PC-9 (cell line): ENCODE measurements at regions not wholly inside any gene's neighbourhood (a gene's known extent, or its start where the extent isn't known, plus 50 kb on each side); places are given as distances from the start of the nearest gene placed in this dataset.

ENCODE experiments used
- BruUV-seq: library from RNA; stranded (reverse); fragments of 400-500 nt; replicated peaks from 2 replicates; lab custom pipeline; 2021; lab: Mats Ljungman, UMichigan
- CTCF ChIA-PET: fragments of 300-600 bp; sonication (Branson Sonifier 250); formaldehyde crosslinking; loops from one replicate; lab custom pipeline; 2022; ENCODE audit warnings: antibody characterized with exemption; lab: Charles Lee
- POLR2A ChIA-PET: fragments of 300-600 bp; sonication (Branson Sonifier 250); formaldehyde crosslinking; loops from one replicate; lab custom pipeline; 2022; ENCODE audit warnings: antibody characterized with exemption; ENCODE audit not compliant: unreplicated experiment; lab: Charles Lee
- DNase-seq, 2 experiments: peaks; one replicate each; pipeline versions ENCODE4 v3.0.0 to v3.0.0-alpha.2; 2015 to 2022; ENCODE audit warnings: mixed read lengths in 1 of 2
- H2AFZ ChIP-seq: fragments of 200-600 bp; sonication (generic); 2 replicates; pipeline ENCODE4 v1.8.1; 2017; ENCODE audit warnings: antibody characterized with exemption
- H3F3A ChIP-seq: fragments of 200-600 bp; sonication (generic); 2 replicates; pipeline ENCODE4 v1.8.1; 2017; ENCODE audit warnings: antibody characterized with exemption, mild to moderate bottlenecking, low read depth; ENCODE audit not compliant: insufficient read depth
- H3K27ac ChIP-seq: fragments of 200-600 bp; sonication (generic); 2 replicates; pipeline ENCODE4 v1.6.1; 2016; ENCODE audit warnings: mixed run types
- H3K27me3 ChIP-seq: fragments of 200-600 bp; sonication (generic); 2 replicates; pipeline ENCODE4 v1.6.1; 2016; ENCODE audit warnings: low read depth, mixed run types; ENCODE audit not compliant: insufficient read depth
- H3K36me3 ChIP-seq: fragments of 200-600 bp; sonication (generic); 2 replicates; pipeline ENCODE4 v1.6.1; 2016; ENCODE audit warnings: low read depth, mixed run types
- H3K4me1 ChIP-seq: fragments of 200-600 bp; sonication (generic); replicated peaks from 2 replicates; pipeline ENCODE4 v1.6.1; 2016; ENCODE audit warnings: mixed run types; ENCODE audit not compliant: insufficient read depth
- H3K4me2 ChIP-seq: fragments of 200-600 bp; sonication (generic); 2 replicates; pipeline ENCODE4 v1.6.1; 2017; ENCODE audit warnings: mixed run types
- H3K4me3 ChIP-seq: fragments of 200-600 bp; sonication (generic); 2 replicates; pipeline ENCODE4 v1.6.1; 2016; ENCODE audit warnings: mixed run types
- H3K79me2 ChIP-seq: fragments of 200-600 bp; sonication (generic); 2 replicates; pipeline ENCODE4 v1.6.1; 2017; ENCODE audit warnings: low read depth, mixed run types
- H3K9me2 ChIP-seq: fragments of 200-600 bp; sonication (generic); 2 replicates; pipeline ENCODE4 v1.8.1; 2017; ENCODE audit warnings: mild to moderate bottlenecking; ENCODE audit not compliant: insufficient read depth
- H3K9me3 ChIP-seq: fragments of 200-600 bp; sonication (generic); 2 replicates; pipeline ENCODE4 v1.8.1; 2016; ENCODE audit warnings: low read depth; ENCODE audit not compliant: insufficient read depth
- H4K20me1 ChIP-seq: fragments of 200-600 bp; sonication (generic); 2 replicates; pipeline ENCODE4 v1.8.1; 2017; ENCODE audit not compliant: insufficient read depth
- EZH2 ChIP-seq: fragments of 200-600 bp; sonication (generic); IDR thresholded peaks from 2 replicates; pipeline ENCODE4 v1.8.0; 2017; ENCODE audit warnings: antibody characterized with exemption, low read depth
- intact Hi-C: fragments of 100-400 bp; cut with micrococcal nuclease; formaldehyde crosslinking; loops from one replicate; pipeline ENCODE4 v1.10.0; 2022; ENCODE audit not compliant: unreplicated experiment
- TF ChIP-seq, protein P1 (sequence below): fragments of 200-600 bp; sonication (generic); conservative IDR thresholded peaks from 2 replicates; pipeline ENCODE4 v1.6.1; 2017; ENCODE audit warnings: mixed run types, antibody characterized with exemption, mild to moderate bottlenecking, moderate library complexity

DNA sequence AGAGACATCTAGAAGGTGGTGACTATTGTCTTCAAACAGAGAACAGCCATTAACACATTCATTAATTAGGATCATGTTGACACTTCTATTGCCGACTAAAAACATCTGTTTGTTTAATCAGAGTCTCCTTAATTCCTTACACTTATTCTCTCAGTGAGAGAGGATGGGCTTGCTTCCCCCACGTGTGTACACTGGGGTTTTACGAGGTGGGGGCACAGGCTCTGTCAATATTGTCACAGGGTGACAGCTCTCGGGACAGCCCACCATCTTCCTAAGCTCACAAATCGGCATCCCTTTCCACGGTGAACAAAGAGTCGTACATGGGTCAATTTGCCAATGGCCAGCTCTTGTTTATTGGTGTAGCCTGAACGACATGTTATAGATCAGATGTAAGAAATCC, 413.2 kb downstream of the MIAT start:
- ChIA-PET CTCF (no interaction called here), POLR2A (no interaction called here)
- Histone ChIP-seq H3K4me1 (no peaks in the 10 kb centered on the region), H3K27ac (no peak overlapping the region), H3K27me3 (peaks cover 45% of the 10 kb centered on the region), H3K4me2 (no peak overlapping the region), H3K9me3 (no peaks in the 10 kb centered on the region), H3K79me2 (no peaks in the 10 kb centered on the region), H2AFZ (no peak overlapping the region), H4K20me1 (no peaks in the 10 kb centered on the region), H3K36me3 (no peaks in the 10 kb centered on the region), H3F3A (no peaks in the 10 kb centered on the region), H3K4me3 (no peak overlapping the region), H3K9me2 (0 out of 2 replicates have a peak, but pooled peaks cover 4% of the 10 kb centered on the region)
- no peak for TF ChIP-seq EZH2
- TF ChIP-seq, protein P1, sequence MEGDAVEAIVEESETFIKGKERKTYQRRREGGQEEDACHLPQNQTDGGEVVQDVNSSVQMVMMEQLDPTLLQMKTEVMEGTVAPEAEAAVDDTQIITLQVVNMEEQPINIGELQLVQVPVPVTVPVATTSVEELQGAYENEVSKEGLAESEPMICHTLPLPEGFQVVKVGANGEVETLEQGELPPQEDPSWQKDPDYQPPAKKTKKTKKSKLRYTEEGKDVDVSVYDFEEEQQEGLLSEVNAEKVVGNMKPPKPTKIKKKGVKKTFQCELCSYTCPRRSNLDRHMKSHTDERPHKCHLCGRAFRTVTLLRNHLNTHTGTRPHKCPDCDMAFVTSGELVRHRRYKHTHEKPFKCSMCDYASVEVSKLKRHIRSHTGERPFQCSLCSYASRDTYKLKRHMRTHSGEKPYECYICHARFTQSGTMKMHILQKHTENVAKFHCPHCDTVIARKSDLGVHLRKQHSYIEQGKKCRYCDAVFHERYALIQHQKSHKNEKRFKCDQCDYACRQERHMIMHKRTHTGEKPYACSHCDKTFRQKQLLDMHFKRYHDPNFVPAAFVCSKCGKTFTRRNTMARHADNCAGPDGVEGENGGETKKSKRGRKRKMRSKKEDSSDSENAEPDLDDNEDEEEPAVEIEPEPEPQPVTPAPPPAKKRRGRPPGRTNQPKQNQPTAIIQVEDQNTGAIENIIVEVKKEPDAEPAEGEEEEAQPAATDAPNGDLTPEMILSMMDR, result no peak
- BruUV-seq, result no TSS peak
- no peak for DNase-seq
- intact Hi-C loops, result no loop called here

DNA sequence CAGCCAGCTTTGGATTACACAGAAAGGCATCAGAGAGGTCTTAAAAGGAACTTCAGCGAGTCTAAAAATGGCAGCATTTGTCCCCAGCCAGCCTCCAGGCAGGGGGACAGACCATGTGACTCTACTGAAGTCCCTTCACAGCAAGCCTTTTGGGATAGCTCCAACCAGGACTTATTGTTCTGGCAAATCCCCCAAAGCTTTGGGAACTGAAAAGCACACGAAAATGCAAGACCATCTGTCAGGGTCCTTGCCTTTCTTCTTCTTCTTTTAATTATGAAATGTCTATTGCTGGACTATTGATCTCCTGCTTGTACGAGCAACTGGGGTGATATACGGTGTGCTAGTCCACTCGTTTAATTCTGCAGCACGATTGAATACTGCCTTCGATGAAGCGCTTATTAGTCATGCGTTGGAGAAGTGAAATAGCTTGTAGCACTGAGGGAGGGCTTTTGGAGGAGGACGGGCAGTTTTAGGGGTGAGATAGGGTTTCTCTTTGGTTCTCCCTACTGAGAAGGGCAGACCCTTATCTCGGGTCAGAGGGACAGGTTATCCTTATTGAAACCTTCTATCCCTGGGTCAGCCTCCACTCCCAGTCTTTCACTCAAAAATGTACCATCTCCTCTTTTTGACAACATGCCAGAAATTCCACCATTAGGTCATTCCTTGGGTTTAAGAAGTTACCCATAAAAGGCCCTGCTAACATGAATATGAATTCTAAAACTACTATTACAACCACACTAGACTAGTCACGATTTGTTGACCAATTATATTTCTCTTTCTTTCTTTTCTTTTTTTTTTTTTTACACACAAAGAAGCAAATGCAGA, 416.4 kb downstream of the MIAT start:
- H4K20me1 ChIP-seq, result no peaks in the 10 kb centered on the region
- no peak for TF ChIP-seq EZH2
- TF ChIP-seq, protein P1, result no peak
- H3K79me2 ChIP-seq, result no peaks in the 10 kb centered on the region
- H3K27me3 ChIP-seq, result peaks cover 66% of the 10 kb centered on the region
- no peak overlapping the region for H3K4me3 ChIP-seq
- H2AFZ ChIP-seq, result no peak overlapping the region
- no TSS peak for BruUV-seq
- no peaks in the 10 kb centered on the region for H3K4me1 ChIP-seq
- CTCF ChIA-PET, result interaction anchor here (0.9 kb wide), 1 partner anchor 23 kb away, joined by 3 read pairs; no protein-coding TSS in a partner anchor
- no peaks in the 10 kb centered on the region for H3F3A ChIP-seq
- intact Hi-C loops, result no loop called here
- H3K9me2 ChIP-seq, result 0 out of 2 replicates have a peak, but pooled peaks cover 4% of the 10 kb centered on the region
- no peak overlapping the region for H3K27ac ChIP-seq
- POLR2A ChIA-PET, result no interaction called here
- H3K9me3 ChIP-seq, result no peaks in the 10 kb centered on the region
- H3K4me2 ChIP-seq, result no peak overlapping the region
- peak in 1 of 2 experiments; percentile 12 for DNase-seq
- no peaks in the 10 kb centered on the region for H3K36me3 ChIP-seq

DNA sequence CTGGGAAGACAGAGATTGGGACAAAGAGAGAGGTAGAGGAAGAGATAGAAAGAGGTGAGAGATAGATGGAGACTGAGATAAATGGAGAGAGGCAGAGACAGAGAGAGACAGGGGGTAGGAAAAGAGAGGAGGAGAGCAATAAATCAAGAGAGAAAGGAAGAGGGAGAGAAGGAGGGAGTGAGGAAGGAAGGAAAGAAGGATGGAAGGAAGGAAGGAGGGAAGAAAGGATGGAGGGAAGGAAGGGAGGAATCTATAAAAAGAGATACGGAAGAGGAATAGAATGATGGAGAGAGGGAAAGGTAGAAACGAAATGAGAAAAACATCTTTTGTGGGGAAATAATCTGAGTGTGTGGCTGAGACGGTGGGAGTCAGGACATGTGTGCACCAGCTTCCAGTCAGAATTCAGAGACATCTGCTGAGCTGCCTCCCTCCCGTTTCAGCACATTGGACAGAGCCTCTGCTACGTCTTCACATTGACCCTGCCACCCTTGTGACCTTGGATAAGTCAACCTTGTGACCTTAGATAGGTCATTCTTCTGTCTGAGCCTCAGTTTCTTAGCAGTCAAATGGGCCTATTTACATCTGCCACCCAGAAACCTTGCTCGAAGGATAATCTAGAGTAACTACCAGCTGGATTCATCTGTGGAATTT, 417.8 kb downstream of the MIAT start:
- no peaks in the 10 kb centered on the region for H3K36me3 ChIP-seq
- H3K9me3 ChIP-seq, result no peaks in the 10 kb centered on the region
- CTCF ChIA-PET, result no interaction called here
- H3K4me1 ChIP-seq, result no peaks in the 10 kb centered on the region
- no peak overlapping the region for H3K4me2 ChIP-seq
- POLR2A ChIA-PET, result no interaction called here
- BruUV-seq, result no TSS peak
- TF ChIP-seq EZH2, result no peak
- TF ChIP-seq, protein P1, result no peak
- H3K79me2 ChIP-seq, result no peaks in the 10 kb centered on the region
- H3F3A ChIP-seq, result no peaks in the 10 kb centered on the region
- no peak overlapping the region for H2AFZ ChIP-seq
- H3K27ac ChIP-seq, result no peak overlapping the region
- intact Hi-C loops, result no loop called here
- peaks cover 66% of the 10 kb centered on the region for H3K27me3 ChIP-seq
- no peaks in the 10 kb centered on the region for H4K20me1 ChIP-seq
- no peak for DNase-seq
- no peak overlapping the region for H3K4me3 ChIP-seq
- H3K9me2 ChIP-seq, result no peaks in the 10 kb centered on the region
